ENCODE measurements at regions not wholly inside any gene's neighbourhood (a gene's known extent, or its start where the extent isn't known, plus 50 kb on each side); places are given as distances from the start of the nearest gene placed in this dataset.

DNA sequence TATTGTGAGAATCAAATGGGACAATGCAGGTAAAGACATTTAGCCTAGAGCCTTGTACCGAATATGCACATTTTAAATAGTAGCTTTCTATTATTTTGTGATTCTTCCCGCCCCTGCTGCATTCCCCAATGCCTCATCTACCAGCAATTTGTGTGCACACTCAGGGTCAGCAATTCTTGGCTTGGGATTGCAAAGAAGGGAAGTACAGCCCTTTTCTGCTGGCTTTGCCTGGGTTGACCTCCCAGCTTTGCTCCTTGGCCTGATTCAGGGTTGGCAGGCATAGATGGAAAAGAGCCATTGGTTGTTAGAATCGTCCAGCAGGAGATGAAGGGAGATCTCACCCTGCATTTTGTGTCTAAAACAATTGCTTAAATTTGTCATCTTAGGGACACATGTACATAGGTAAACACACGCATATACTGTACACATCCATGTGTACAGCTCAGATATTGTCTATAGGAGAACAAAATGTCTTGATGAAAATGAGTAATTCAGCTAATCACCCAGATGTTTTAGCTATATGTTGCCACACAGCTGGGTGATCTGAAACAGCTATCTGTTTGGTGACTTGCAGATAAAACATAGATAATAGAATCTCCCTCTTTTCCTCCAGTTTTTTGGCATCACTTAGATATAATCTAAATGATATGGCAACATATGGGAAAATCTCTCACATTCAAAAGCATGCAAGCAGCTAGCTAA is 340.9 kb upstream of the TBL1XR1 start:
- no peaks in the 10 kb centered on the region for H3K9me3 ChIP-seq (ENCODE audit: low read depth)
- no peak overlapping the region for H3K27ac ChIP-seq
- no peak overlapping the region for H3K4me3 ChIP-seq
- DNase-seq (ENCODE audit: low read depth in 1 of 2, low spot score in 1 of 2): peak in 1 of 2 donors; percentile 94
- TF ChIP-seq, protein P1, sequence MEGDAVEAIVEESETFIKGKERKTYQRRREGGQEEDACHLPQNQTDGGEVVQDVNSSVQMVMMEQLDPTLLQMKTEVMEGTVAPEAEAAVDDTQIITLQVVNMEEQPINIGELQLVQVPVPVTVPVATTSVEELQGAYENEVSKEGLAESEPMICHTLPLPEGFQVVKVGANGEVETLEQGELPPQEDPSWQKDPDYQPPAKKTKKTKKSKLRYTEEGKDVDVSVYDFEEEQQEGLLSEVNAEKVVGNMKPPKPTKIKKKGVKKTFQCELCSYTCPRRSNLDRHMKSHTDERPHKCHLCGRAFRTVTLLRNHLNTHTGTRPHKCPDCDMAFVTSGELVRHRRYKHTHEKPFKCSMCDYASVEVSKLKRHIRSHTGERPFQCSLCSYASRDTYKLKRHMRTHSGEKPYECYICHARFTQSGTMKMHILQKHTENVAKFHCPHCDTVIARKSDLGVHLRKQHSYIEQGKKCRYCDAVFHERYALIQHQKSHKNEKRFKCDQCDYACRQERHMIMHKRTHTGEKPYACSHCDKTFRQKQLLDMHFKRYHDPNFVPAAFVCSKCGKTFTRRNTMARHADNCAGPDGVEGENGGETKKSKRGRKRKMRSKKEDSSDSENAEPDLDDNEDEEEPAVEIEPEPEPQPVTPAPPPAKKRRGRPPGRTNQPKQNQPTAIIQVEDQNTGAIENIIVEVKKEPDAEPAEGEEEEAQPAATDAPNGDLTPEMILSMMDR (IDR thresholded peaks at IDR 0.05; ENCODE audit: low read depth, low read length): no peak
- H3K27me3 ChIP-seq: no peaks in the 10 kb centered on the region
- H3K4me1 ChIP-seq (ENCODE audit: low read depth): no peaks in the 10 kb centered on the region
- no peaks in the 10 kb centered on the region for H3K36me3 ChIP-seq

DNA sequence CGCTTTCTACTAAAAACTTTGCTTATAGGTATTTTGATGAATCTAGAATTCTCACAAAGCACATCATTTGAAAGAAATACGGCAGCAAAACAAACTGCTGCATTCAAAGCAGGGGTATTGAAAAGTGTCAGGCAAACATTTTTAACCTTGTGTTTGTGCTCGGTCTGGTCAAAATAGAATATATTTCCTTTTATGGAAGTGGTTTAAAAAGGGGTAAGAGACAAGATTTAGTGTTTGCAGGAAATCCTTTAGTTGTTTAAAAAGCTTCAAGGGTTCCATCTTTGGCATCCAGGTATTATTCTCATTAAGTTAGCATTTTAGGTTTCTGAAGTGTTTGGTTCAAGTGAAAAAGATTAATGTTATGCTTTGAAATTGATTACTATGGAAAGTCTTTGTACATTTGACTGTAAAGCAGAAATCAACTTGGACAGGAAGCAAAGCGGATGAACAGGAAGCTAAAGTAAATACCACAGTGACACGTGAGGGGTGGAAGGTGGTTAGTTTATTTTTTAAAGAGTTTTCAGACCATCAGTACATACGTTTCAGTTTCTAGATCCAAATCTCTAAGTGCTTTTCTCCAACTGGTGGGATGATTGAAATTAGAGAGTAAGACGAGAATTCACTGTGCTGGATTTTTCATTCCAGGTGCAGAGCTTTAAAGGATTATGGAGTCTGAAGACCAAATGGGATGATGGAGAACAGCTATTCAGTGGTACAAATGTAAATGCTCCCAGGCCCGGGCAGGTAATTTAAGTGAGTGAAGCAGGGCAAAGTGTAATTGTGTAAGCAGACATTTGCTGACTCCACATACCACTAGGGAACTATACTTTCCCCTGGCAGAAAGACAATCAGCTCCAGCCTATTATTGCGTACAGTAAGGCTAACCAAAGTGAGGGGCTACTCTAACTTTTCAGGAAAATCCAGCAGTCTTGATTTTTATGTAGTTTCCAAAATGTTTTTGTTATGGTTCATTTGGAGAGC is 341.8 kb upstream of the TBL1XR1 start:
- Histone ChIP-seq H3K27me3 (no peaks in the 10 kb centered on the region), H3K4me1 (ENCODE audit: low read depth) (no peaks in the 10 kb centered on the region), H3K36me3 (no peaks in the 10 kb centered on the region), H3K4me3 (no peak overlapping the region), H3K9me3 (ENCODE audit: low read depth) (no peaks in the 10 kb centered on the region), H3K27ac (no peak overlapping the region)
- TF ChIP-seq, protein P1 (IDR thresholded peaks at IDR 0.05; ENCODE audit: low read depth, low read length): no peak
- peak in 1 of 2 donors; percentile 38 for DNase-seq (ENCODE audit: low read depth in 1 of 2, low spot score in 1 of 2)

DNA sequence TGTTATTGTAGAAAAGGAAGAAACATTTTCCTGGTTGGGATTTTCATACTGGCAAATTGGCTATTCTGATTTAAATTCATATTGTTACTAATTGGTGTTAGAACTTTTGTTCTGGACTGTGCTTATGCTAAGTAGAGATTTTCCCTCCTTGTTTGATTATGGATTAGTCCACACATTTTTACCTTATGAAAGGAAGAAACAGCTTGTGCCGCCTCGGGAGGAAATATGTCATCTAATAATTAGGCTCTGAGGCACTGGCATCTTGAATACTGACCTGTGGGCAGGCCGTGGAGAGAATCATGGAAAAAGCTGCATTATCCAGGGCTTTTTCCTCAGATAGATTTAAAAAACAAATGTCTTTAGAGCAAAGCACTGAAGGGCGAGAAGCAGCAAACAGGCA is 344.3 kb upstream of the TBL1XR1 start:
- Histone ChIP-seq H3K36me3 (no peaks in the 10 kb centered on the region), H3K27ac (no peak overlapping the region), H3K4me1 (ENCODE audit: low read depth) (no peaks in the 10 kb centered on the region), H3K4me3 (no peak overlapping the region), H3K9me3 (ENCODE audit: low read depth) (no peaks in the 10 kb centered on the region), H3K27me3 (no peaks in the 10 kb centered on the region)
- DNase-seq (ENCODE audit: low read depth in 1 of 2, low spot score in 1 of 2): no peak
- TF ChIP-seq, protein P1 (IDR thresholded peaks at IDR 0.05; ENCODE audit: low read depth, low read length): no peak

DNA sequence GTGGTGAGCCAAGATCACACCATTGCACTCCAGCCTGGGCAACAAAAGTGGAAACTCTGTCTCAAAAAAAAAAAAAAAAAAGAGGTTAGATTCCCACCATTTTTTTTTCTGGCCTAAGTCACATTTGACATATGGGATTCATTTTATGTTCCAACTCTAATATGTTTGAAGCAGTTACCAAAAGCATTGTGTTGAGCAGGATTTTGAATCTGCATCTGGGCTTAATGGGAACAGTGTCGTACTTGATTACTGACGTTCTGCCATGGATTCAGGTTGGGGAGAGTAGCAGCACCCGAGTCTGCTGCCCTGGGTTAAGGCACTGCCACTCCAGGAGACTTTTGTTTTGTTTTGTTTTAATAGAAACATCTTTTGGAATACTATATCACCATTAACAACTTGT is 348.7 kb upstream of the TBL1XR1 start:
- TF ChIP-seq, protein P1 (IDR thresholded peaks at IDR 0.05; ENCODE audit: low read depth, low read length): no peak
- no peak for DNase-seq (ENCODE audit: low read depth in 1 of 2, low spot score in 1 of 2)
- no peaks in the 10 kb centered on the region for H3K9me3 ChIP-seq (ENCODE audit: low read depth)
- H3K27ac ChIP-seq: no peak overlapping the region
- no peaks in the 10 kb centered on the region for H3K36me3 ChIP-seq
- H3K4me3 ChIP-seq: no peak overlapping the region
- no peaks in the 10 kb centered on the region for H3K27me3 ChIP-seq
- H3K4me1 ChIP-seq (ENCODE audit: low read depth): no peaks in the 10 kb centered on the region

DNA sequence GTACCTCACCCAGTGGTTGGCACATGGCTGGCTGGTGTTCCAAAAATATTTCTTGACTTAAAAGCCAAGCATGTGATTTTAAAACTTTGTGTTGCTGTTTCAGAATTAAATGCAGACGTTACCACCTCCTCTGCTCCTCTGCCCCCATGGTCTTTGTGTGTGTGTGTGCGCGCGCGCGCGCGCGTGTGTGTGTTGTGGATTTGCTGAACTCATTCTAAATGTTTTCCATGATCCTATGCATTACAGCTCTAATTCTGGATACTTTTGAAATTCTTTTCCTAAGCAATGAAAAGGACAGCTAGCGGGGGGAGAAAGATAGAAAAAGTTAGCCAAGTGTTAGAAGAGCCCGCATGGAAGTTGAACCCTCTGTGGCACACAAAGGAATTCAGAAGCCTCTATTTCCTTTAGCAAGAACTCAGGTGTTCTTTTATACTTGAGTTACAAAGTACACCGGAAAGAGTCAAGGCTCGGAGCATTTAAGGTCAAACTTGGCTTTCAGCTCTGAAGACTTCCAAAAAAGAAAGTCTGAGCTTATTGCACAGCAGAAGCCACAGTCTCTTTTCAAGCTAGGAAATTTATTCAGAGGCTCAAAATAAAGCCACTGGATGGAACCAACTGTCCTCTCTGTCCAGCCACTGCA is 350.5 kb upstream of the TBL1XR1 start:
- Histone ChIP-seq H3K36me3 (no peaks in the 10 kb centered on the region), H3K9me3 (ENCODE audit: low read depth) (no peaks in the 10 kb centered on the region), H3K27me3 (no peaks in the 10 kb centered on the region), H3K4me1 (ENCODE audit: low read depth) (no peaks in the 10 kb centered on the region), H3K27ac (no peak overlapping the region), H3K4me3 (no peak overlapping the region)
- TF ChIP-seq, protein P1 (IDR thresholded peaks at IDR 0.05; ENCODE audit: low read depth, low read length): no peak
- no peak for DNase-seq (ENCODE audit: low read depth in 1 of 2, low spot score in 1 of 2)
